ENCODE measurements at regions not wholly inside any gene's neighbourhood (a gene's known extent, or its start where the extent isn't known, plus 50 kb on each side); places are given as distances from the start of the nearest gene placed in this dataset.

DNA sequence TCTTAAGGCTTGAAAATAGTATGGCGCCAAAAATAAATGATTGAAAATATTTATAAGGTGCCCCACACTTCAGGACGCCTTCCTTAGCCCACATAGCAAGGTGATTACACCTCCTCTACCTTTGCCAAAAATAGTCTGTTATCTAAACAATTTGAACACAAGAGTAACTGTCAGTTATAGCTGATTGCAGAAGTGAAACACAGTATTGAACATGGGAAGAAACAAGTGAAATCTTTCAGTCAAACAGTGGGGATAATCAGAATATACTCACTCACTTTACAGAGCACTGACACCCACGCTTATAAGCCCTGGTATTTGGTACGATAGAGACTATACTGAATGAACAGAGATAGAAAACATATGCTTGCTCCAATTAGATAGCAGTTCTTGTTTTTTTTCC is 203.1 kb downstream of the RAB38 start:
- Mint-ChIP-seq H3K36me3 (ENCODE audit: low read depth, unreplicated experiment) (no peaks in the 10 kb centered on the region), H3K4me3 (ENCODE audit: unreplicated experiment) (no peak overlapping the region), H3K27ac (ENCODE audit: unreplicated experiment) (no peak overlapping the region), H3K9me3 (ENCODE audit: unreplicated experiment) (no peaks in the 10 kb centered on the region), H3K4me1 (ENCODE audit: low read depth, unreplicated experiment) (no peaks in the 10 kb centered on the region), H3K27me3 (ENCODE audit: low read depth, unreplicated experiment) (no peaks in the 10 kb centered on the region)
- no peak overlapping the region for H3K4me2 ChIP-seq (ENCODE audit: low read length)
- FAIRE-seq (no peak), DNase-seq (ENCODE audit: low read depth) (no peak)
- no peaks in the 10 kb centered on the region for H3K4me1 ChIP-seq (ENCODE audit: insufficient read depth, low read length)
- no peaks in the 10 kb centered on the region for H3K27me3 ChIP-seq (ENCODE audit: insufficient read depth, low read length)
- no peaks in the 10 kb centered on the region for H3K9me3 ChIP-seq (ENCODE audit: insufficient read depth, low read depth, low read length)
- H3K27ac ChIP-seq (ENCODE audit: low read depth, low read length) = no peak overlapping the region
- no peak overlapping the region for H2AFZ ChIP-seq (ENCODE audit: low read depth, low read length)
- TF ChIP-seq, protein P1, sequence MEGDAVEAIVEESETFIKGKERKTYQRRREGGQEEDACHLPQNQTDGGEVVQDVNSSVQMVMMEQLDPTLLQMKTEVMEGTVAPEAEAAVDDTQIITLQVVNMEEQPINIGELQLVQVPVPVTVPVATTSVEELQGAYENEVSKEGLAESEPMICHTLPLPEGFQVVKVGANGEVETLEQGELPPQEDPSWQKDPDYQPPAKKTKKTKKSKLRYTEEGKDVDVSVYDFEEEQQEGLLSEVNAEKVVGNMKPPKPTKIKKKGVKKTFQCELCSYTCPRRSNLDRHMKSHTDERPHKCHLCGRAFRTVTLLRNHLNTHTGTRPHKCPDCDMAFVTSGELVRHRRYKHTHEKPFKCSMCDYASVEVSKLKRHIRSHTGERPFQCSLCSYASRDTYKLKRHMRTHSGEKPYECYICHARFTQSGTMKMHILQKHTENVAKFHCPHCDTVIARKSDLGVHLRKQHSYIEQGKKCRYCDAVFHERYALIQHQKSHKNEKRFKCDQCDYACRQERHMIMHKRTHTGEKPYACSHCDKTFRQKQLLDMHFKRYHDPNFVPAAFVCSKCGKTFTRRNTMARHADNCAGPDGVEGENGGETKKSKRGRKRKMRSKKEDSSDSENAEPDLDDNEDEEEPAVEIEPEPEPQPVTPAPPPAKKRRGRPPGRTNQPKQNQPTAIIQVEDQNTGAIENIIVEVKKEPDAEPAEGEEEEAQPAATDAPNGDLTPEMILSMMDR (IDR thresholded peaks at IDR 0.05; ENCODE audit: insufficient read depth, low read depth, low read length) = no peak
- TF ChIP-seq EZH2 (IDR thresholded peaks at IDR 0.05; ENCODE audit: insufficient read depth, low read length) = no peak
- no peaks in the 10 kb centered on the region for H3K36me3 ChIP-seq (ENCODE audit: insufficient read depth, low read length)
- H3K9ac ChIP-seq (ENCODE audit: low read length) = no peak overlapping the region
- no peaks in the 10 kb centered on the region for H3K79me2 ChIP-seq (ENCODE audit: insufficient read depth, low read length)
- no peaks in the 10 kb centered on the region for H4K20me1 ChIP-seq (ENCODE audit: insufficient read depth, low read length)
- no peak overlapping the region for H3K4me3 ChIP-seq (ENCODE audit: insufficient read depth, low read depth, low read length)

DNA sequence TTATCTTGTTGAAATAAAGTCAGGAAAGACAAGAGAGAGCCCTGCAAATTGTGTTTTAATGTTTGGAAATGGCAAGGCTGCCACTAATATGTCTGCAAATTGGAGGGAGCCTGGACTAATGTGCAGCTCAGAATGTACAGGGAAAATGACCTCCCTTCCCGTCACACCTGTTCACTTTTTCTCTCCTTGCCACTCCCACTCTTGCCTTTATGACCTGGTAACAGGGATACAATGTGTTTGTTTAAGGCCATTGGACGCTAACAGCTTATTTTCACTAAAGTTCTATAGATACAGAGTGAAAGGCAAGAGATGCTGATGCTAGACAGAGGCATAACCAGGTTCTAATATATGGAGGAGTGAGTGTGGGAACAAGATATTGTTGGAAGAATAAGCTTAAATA is 203.9 kb downstream of the RAB38 start:
- Histone ChIP-seq H3K4me3 (ENCODE audit: insufficient read depth, low read depth, low read length) (no peak overlapping the region), H3K9ac (ENCODE audit: low read length) (no peak overlapping the region), H4K20me1 (ENCODE audit: insufficient read depth, low read length) (no peaks in the 10 kb centered on the region), H3K4me1 (ENCODE audit: insufficient read depth, low read length) (no peaks in the 10 kb centered on the region), H3K9me3 (ENCODE audit: insufficient read depth, low read depth, low read length) (no peaks in the 10 kb centered on the region), H3K36me3 (ENCODE audit: insufficient read depth, low read length) (no peaks in the 10 kb centered on the region), H3K27ac (ENCODE audit: low read depth, low read length) (no peak overlapping the region), H2AFZ (ENCODE audit: low read depth, low read length) (no peak overlapping the region), H3K4me2 (ENCODE audit: low read length) (no peak overlapping the region), H3K27me3 (ENCODE audit: insufficient read depth, low read length) (no peaks in the 10 kb centered on the region), H3K79me2 (ENCODE audit: insufficient read depth, low read length) (no peaks in the 10 kb centered on the region)
- no peaks in the 10 kb centered on the region for H3K36me3 Mint-ChIP-seq (ENCODE audit: low read depth, unreplicated experiment)
- TF ChIP-seq EZH2 (IDR thresholded peaks at IDR 0.05; ENCODE audit: insufficient read depth, low read length) = no peak
- TF ChIP-seq, protein P1 (IDR thresholded peaks at IDR 0.05; ENCODE audit: insufficient read depth, low read depth, low read length) = no peak
- H3K4me3 Mint-ChIP-seq (ENCODE audit: unreplicated experiment) = no peak overlapping the region
- H3K9me3 Mint-ChIP-seq (ENCODE audit: unreplicated experiment) = no peaks in the 10 kb centered on the region
- DNase-seq (ENCODE audit: low read depth) (no peak), FAIRE-seq (no peak)
- no peak overlapping the region for H3K27ac Mint-ChIP-seq (ENCODE audit: unreplicated experiment)
- no peaks in the 10 kb centered on the region for H3K27me3 Mint-ChIP-seq (ENCODE audit: low read depth, unreplicated experiment)
- H3K4me1 Mint-ChIP-seq (ENCODE audit: low read depth, unreplicated experiment) = no peaks in the 10 kb centered on the region

- Histone ChIP-seq H3K27me3 (ENCODE audit: insufficient read depth, low read length) (no peaks in the 10 kb centered on the region), H4K20me1 (ENCODE audit: insufficient read depth, low read length) (no peaks in the 10 kb centered on the region), H3K4me2 (ENCODE audit: low read length) (no peak overlapping the region), H2AFZ (ENCODE audit: low read depth, low read length) (no peak overlapping the region), H3K27ac (ENCODE audit: low read depth, low read length) (no peak overlapping the region), H3K4me3 (ENCODE audit: insufficient read depth, low read depth, low read length) (no peak overlapping the region), H3K9ac (ENCODE audit: low read length) (no peak overlapping the region), H3K9me3 (ENCODE audit: insufficient read depth, low read depth, low read length) (no peaks in the 10 kb centered on the region), H3K79me2 (ENCODE audit: insufficient read depth, low read length) (no peaks in the 10 kb centered on the region), H3K36me3 (ENCODE audit: insufficient read depth, low read length) (no peaks in the 10 kb centered on the region), H3K4me1 (ENCODE audit: insufficient read depth, low read length) (no peaks in the 10 kb centered on the region)
- no peak for TF ChIP-seq EZH2 (IDR thresholded peaks at IDR 0.05; ENCODE audit: insufficient read depth, low read length)
- TF ChIP-seq, protein P1 (IDR thresholded peaks at IDR 0.05; ENCODE audit: insufficient read depth, low read depth, low read length) = no peak
- H3K4me3 Mint-ChIP-seq (ENCODE audit: unreplicated experiment) = no peak overlapping the region
- H3K9me3 Mint-ChIP-seq (ENCODE audit: unreplicated experiment) = no peaks in the 10 kb centered on the region
- no peak overlapping the region for H3K27ac Mint-ChIP-seq (ENCODE audit: unreplicated experiment)
- DNase-seq (ENCODE audit: low read depth) (no peak), FAIRE-seq (no peak)
- H3K27me3 Mint-ChIP-seq (ENCODE audit: low read depth, unreplicated experiment) = no peaks in the 10 kb centered on the region
- no peaks in the 10 kb centered on the region for H3K36me3 Mint-ChIP-seq (ENCODE audit: low read depth, unreplicated experiment)
- H3K4me1 Mint-ChIP-seq (ENCODE audit: low read depth, unreplicated experiment) = no peaks in the 10 kb centered on the region
Observed at GRCh38 chr11:87970762-87971161, 204.5 kb downstream of the RAB38 start.
